ENCODE measurements at regions not wholly inside any gene's neighbourhood (a gene's known extent, or its start where the extent isn't known, plus 50 kb on each side); places are given as distances from the start of the nearest gene placed in this dataset.

DNA sequence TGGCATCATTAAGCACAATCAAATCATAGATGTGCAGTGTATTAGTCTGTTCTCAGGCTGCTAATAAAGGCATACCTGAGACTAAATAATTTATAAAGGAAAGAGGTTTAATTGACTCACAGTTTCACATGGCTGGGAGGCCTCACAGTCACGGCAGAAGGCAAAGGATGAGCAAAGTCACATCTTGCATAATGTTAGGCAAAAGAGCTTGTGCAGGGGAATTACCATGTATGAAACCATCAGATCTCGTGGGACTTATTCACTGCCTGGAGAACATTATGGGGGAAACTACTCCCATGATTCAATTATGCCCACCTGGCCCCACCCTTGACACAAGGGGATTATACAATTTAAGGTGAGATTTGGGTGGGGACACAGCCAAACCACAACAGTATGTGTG, 245.2 kb upstream of the DACH1 start:
- no peak overlapping the region for H3K4me3 ChIP-seq (ENCODE audit: low read depth, low read length, poor library complexity, severe bottlenecking)
- CTCF ChIA-PET: no interaction called here

DNA sequence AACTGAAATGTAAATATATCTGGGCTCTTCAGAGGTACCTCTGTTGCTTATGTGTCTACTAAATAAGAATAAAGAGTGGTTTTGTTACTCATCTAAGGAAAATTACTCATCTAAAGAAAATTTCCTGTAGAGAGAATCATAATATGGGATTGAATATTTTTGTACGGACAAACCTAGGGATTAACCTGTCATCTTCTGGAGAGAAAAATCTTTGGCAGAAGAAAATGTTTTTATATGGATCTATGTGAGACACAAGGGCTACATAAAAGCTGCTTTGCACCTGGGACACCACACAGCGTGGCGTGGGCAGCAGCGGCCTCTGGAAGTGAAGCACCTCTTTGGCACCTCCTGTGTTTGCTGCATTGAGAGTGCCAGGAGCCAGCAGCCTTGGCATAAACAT, 242.9 kb upstream of the DACH1 start:
- Histone ChIP-seq H3K4me3 (ENCODE audit: low read depth, low read length, poor library complexity, severe bottlenecking) (no peak overlapping the region), H3K27me3 (replicated peaks; ENCODE audit: insufficient read depth, low read depth, low read length, poor library complexity) (no peaks in the 10 kb centered on the region), H3K27ac (ENCODE audit: low read depth, low read length, poor library complexity, severe bottlenecking) (no peak overlapping the region), H3K4me1 (ENCODE audit: insufficient read depth, low read length, poor library complexity, severe bottlenecking) (no peaks in the 10 kb centered on the region), H3K36me3 (ENCODE audit: insufficient read depth, low read length, poor library complexity, severe bottlenecking) (no peaks in the 10 kb centered on the region), H3K9me3 (ENCODE audit: low read depth, low read length, poor library complexity, severe bottlenecking) (no peaks in the 10 kb centered on the region)
- BruUV-seq (replicated peaks): no TSS peak
- ChIA-PET CTCF (no interaction called here), POLR2A (ENCODE audit: low non-redundant PET) (no interaction called here)
- TF ChIP-seq, protein P1, sequence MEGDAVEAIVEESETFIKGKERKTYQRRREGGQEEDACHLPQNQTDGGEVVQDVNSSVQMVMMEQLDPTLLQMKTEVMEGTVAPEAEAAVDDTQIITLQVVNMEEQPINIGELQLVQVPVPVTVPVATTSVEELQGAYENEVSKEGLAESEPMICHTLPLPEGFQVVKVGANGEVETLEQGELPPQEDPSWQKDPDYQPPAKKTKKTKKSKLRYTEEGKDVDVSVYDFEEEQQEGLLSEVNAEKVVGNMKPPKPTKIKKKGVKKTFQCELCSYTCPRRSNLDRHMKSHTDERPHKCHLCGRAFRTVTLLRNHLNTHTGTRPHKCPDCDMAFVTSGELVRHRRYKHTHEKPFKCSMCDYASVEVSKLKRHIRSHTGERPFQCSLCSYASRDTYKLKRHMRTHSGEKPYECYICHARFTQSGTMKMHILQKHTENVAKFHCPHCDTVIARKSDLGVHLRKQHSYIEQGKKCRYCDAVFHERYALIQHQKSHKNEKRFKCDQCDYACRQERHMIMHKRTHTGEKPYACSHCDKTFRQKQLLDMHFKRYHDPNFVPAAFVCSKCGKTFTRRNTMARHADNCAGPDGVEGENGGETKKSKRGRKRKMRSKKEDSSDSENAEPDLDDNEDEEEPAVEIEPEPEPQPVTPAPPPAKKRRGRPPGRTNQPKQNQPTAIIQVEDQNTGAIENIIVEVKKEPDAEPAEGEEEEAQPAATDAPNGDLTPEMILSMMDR (conservative IDR thresholded peaks at IDR 0.05; ENCODE audit: low read depth, low read length): no peak
- TF ChIP-seq EZH2 (IDR thresholded peaks at IDR 0.05; ENCODE audit: borderline replicate concordance, low read depth, low read length, poor library complexity, severe bottlenecking): no peak
- DNase-seq (ENCODE audit: low spot score): no peak
- intact Hi-C loops (cut with micrococcal nuclease; ENCODE audit: unreplicated experiment): no loop called here

More for the DNA sequence above, 245.2 kb upstream of the DACH1 start:
- intact Hi-C loops (cut with micrococcal nuclease; ENCODE audit: unreplicated experiment): no loop called here
- no TSS peak for BruUV-seq (replicated peaks)
- no peaks in the 10 kb centered on the region for H3K9me3 ChIP-seq (ENCODE audit: low read depth, low read length, poor library complexity, severe bottlenecking)
- H3K36me3 ChIP-seq (ENCODE audit: insufficient read depth, low read length, poor library complexity, severe bottlenecking): no peaks in the 10 kb centered on the region
- DNase-seq (ENCODE audit: low spot score): no peak
- TF ChIP-seq, protein P1 (conservative IDR thresholded peaks at IDR 0.05; ENCODE audit: low read depth, low read length): no peak
- TF ChIP-seq EZH2 (IDR thresholded peaks at IDR 0.05; ENCODE audit: borderline replicate concordance, low read depth, low read length, poor library complexity, severe bottlenecking): no peak
- POLR2A ChIA-PET (ENCODE audit: low non-redundant PET): no interaction called here
- no peaks in the 10 kb centered on the region for H3K27me3 ChIP-seq (replicated peaks; ENCODE audit: insufficient read depth, low read depth, low read length, poor library complexity)
- no peak overlapping the region for H3K27ac ChIP-seq (ENCODE audit: low read depth, low read length, poor library complexity, severe bottlenecking)
- H3K4me1 ChIP-seq (ENCODE audit: insufficient read depth, low read length, poor library complexity, severe bottlenecking): no peaks in the 10 kb centered on the region

DNA sequence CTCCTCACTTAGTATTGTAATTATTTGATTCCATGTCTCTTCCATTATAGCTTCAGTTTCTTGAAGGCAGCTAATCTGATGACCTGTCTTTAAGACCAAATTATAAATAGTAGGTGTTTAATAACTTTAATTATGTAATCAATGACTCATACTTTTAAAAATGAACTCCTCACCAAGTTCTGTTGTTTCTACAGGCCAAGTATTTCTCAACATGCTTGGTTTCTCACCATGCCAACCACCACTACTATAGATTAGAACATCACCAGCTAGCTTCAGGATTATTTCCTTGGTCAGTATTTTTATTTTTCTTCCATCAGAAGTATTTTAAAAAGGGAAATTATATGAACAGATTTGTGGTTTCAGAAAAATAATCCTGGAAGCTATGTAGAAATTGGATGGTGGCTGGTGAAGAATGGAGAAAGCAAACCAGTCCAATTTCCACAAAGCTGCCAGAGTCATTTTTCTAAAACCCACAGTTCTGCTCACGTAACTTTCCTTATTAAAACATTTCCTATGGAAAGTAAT, 237.7 kb upstream of the DACH1 start:
- H3K36me3 ChIP-seq (ENCODE audit: insufficient read depth, low read length, poor library complexity, severe bottlenecking): no peaks in the 10 kb centered on the region
- no peaks in the 10 kb centered on the region for H3K9me3 ChIP-seq (ENCODE audit: low read depth, low read length, poor library complexity, severe bottlenecking)
- H3K27me3 ChIP-seq (replicated peaks; ENCODE audit: insufficient read depth, low read depth, low read length, poor library complexity): no peaks in the 10 kb centered on the region
- H3K4me3 ChIP-seq (ENCODE audit: low read depth, low read length, poor library complexity, severe bottlenecking): no peak overlapping the region
- intact Hi-C loops (cut with micrococcal nuclease; ENCODE audit: unreplicated experiment): no loop called here
- TF ChIP-seq, protein P1 (conservative IDR thresholded peaks at IDR 0.05; ENCODE audit: low read depth, low read length): no peak
- no peak for TF ChIP-seq EZH2 (IDR thresholded peaks at IDR 0.05; ENCODE audit: borderline replicate concordance, low read depth, low read length, poor library complexity, severe bottlenecking)
- DNase-seq (ENCODE audit: low spot score): no peak
- CTCF ChIA-PET: no interaction called here
- H3K4me1 ChIP-seq (ENCODE audit: insufficient read depth, low read length, poor library complexity, severe bottlenecking): no peaks in the 10 kb centered on the region
- POLR2A ChIA-PET (ENCODE audit: low non-redundant PET): no interaction called here
- no peak overlapping the region for H3K27ac ChIP-seq (ENCODE audit: low read depth, low read length, poor library complexity, severe bottlenecking)
- no TSS peak for BruUV-seq (replicated peaks)
